Neural cell (in vitro differentiated cells): ENCODE measurements at regions not wholly inside any gene's neighbourhood (a gene's known extent, or its start where the extent isn't known, plus 50 kb on each side); places are given as distances from the start of the nearest gene placed in this dataset.
"Not testable (repeated sequence)": the region's sequence is repeated elsewhere in the genome, so short reads cannot be mapped to it uniquely, and the experiment has no call there.

ENCODE experiments used
- H2AFZ ChIP-seq: fragments of 200-600, 300-800 bp; sonication (generic), shearing (Covaris generic); 2 replicates; pipeline ENCODE4 v1.6.0; 2014; ENCODE audit warnings: low read depth, mild to moderate bottlenecking, antibody characterized with exemption, low read length, moderate library complexity
- H3F3A ChIP-seq: fragments of 200-600 bp; shearing (Covaris generic); 2 replicates; pipeline ENCODE4 v1.6.1; 2016; ENCODE audit warnings: mild to moderate bottlenecking, moderate library complexity, mixed read lengths, antibody characterized with exemption, low read length; ENCODE audit not compliant: insufficient read depth, poor library complexity, severe bottlenecking
- H3K27ac ChIP-seq: fragments of 200-600, 300-800 bp; sonication (generic), shearing (Covaris generic); 2 replicates; pipeline ENCODE4 v1.5.1; 2014; ENCODE audit warnings: mild to moderate bottlenecking, low read length, moderate library complexity
- H3K27me3 ChIP-seq: fragments of 300-800, 200-600 bp; sonication (generic), shearing (Covaris generic); 2 replicates; pipeline ENCODE4 v1.6.0; 2014; ENCODE audit warnings: mild to moderate bottlenecking, low read depth, low read length, moderate library complexity; ENCODE audit not compliant: insufficient read depth
- H3K36me3 ChIP-seq: fragments of 300-800, 200-600 bp; sonication (generic), shearing (Covaris generic); 2 replicates; pipeline ENCODE4 v1.5.1; 2014; ENCODE audit warnings: mild to moderate bottlenecking, antibody characterized with exemption, low read length, moderate library complexity; ENCODE audit not compliant: insufficient read depth
- H3K4me2 ChIP-seq: fragments of 300-800, 200-600 bp; sonication (generic), shearing (Covaris generic); 2 replicates; pipeline ENCODE4 v1.6.0; 2014; ENCODE audit warnings: mild to moderate bottlenecking, low read length
- H3K4me3 ChIP-seq: fragments of 300-800, 200-600 bp; sonication (generic), shearing (Covaris generic); 2 replicates; pipeline ENCODE4 v1.5.1; 2014; ENCODE audit warnings: mild to moderate bottlenecking, low read length, moderate library complexity
- H3K79me2 ChIP-seq: fragments of 200-600 bp; shearing (Covaris generic); replicated peaks from 2 replicates; pipeline ENCODE4 v1.6.0; 2014; ENCODE audit warnings: mild to moderate bottlenecking, low read length, moderate library complexity; ENCODE audit not compliant: insufficient read depth
- H3K9ac ChIP-seq: fragments of 300-800, 200-600 bp; sonication (generic), shearing (Covaris generic); 2 replicates; pipeline ENCODE4 v1.6.1; 2016; ENCODE audit warnings: mild to moderate bottlenecking, low read length, mixed read lengths
- H3K9me2 ChIP-seq: fragments of 200-600 bp; shearing (Covaris generic); 2 replicates; pipeline ENCODE4 v1.6.1; 2016; ENCODE audit warnings: mild to moderate bottlenecking, low read length, mixed read lengths; ENCODE audit not compliant: insufficient read depth
- H3K9me3 ChIP-seq: fragments of 200-600, 300-800 bp; sonication (generic), shearing (Covaris generic); 2 replicates; pipeline ENCODE4 v1.6.1; 2016; ENCODE audit warnings: mild to moderate bottlenecking, mixed run types, low read length, moderate library complexity, mixed read lengths
- H4K20me1 ChIP-seq: fragments of 200-600 bp; shearing (Covaris generic); 2 replicates; pipeline ENCODE4 v1.6.1; 2016; ENCODE audit warnings: mild to moderate bottlenecking, mixed run types; ENCODE audit not compliant: insufficient read depth
- EP300 ChIP-seq: fragments of 450-650 bp; conservative IDR thresholded peaks from 2 replicates; pipeline ENCODE4 v1.6.1; 2014; ENCODE audit warnings: antibody characterized with exemption, mild to moderate bottlenecking, moderate library complexity; ENCODE audit not compliant: poor library complexity, severe bottlenecking
- EZH2 ChIP-seq: fragments of 200-600, 300-800 bp; shearing (Covaris generic), sonication (generic); IDR thresholded peaks from 2 replicates; pipeline ENCODE4 v1.6.1; 2014; ENCODE audit warnings: antibody characterized with exemption, low read length, borderline replicate concordance, mild to moderate bottlenecking; ENCODE audit not compliant: insufficient read depth, poor library complexity, severe bottlenecking
- MXI1 ChIP-seq: fragments of 450-650 bp; conservative IDR thresholded peaks from 2 replicates; pipeline ENCODE4 v1.6.1; 2014; ENCODE audit warnings: antibody characterized with exemption, mild to moderate bottlenecking; ENCODE audit not compliant: poor library complexity, severe bottlenecking
- POLR2AphosphoS5 ChIP-seq: IDR thresholded peaks from 2 replicates; pipeline ENCODE4 v1.6.1; 2012
- RAD21 ChIP-seq: fragments of 450-650 bp; conservative IDR thresholded peaks from 2 replicates; pipeline ENCODE4 v1.6.1; 2014; ENCODE audit warnings: antibody characterized with exemption, mild to moderate bottlenecking, moderate library complexity
- SMC3 ChIP-seq: fragments of 450-650 bp; conservative IDR thresholded peaks from 2 replicates; pipeline ENCODE4 v1.6.1; 2014; ENCODE audit warnings: antibody characterized with exemption, mild to moderate bottlenecking, moderate library complexity; ENCODE audit not compliant: poor library complexity
- TAF1 ChIP-seq: IDR thresholded peaks from 2 replicates; pipeline ENCODE4 v1.6.1; 2012; ENCODE audit warnings: low read depth
- TF ChIP-seq, protein P1 (sequence below): fragments of 450-650 bp; IDR thresholded peaks from 2 replicates; pipeline ENCODE4 v1.5.1; 2014; ENCODE audit warnings: antibody characterized with exemption, mild to moderate bottlenecking, moderate library complexity; ENCODE audit not compliant: poor library complexity, severe bottlenecking
- TF ChIP-seq, protein P2 (sequence below): IDR thresholded peaks from 2 replicates; pipeline ENCODE4 v1.6.1; 2012; ENCODE audit warnings: borderline replicate concordance

DNA sequence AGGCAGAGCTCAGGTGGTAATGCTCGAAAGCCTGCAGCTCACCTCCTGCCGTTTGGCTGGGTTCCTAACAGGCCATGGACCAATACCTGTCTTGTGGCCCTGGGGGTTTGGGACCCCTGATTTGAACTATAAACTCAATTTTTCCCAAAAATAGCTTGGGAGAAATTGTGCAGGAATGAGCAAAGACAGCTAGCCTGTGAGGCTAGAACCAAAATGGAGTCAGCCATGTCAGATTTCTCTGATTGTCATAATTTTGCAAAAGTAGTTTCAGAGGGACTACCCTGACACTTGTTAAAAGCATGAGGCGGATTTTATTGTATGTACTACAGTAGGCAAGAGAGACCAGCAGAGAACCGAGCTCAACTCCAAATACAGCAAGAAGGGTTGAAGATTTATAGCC is 91.8 kb downstream of the PPIAL4G start:
- H4K20me1 ChIP-seq, H3K27me3 ChIP-seq, H3K36me3 ChIP-seq, H3K79me2 ChIP-seq, H3K27ac ChIP-seq, H3F3A ChIP-seq, H3K9me2 ChIP-seq, H3K9ac ChIP-seq, H2AFZ ChIP-seq, H3K4me2 ChIP-seq, H3K9me3 ChIP-seq, H3K4me3 ChIP-seq: not testable (repeated sequence)

DNA sequence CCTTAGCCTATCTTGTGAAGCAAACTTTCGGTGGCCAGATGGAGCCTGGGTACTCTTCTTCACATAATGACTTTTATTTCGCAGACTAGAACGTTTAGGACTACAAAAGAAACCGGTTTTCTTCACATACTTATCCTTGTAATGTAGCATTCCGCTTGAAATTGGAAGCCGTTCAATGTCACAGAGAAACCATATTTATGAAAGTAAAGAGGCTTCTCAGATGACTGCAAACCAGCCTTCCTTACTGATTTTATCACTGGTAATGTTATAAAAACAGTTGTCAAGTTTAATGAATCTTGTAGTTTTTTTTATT is 94.1 kb downstream of the PPIAL4G start:
- TF ChIP-seq EP300 (no peak), EZH2 (no peak), POLR2AphosphoS5 (no peak), TAF1 (no peak), MXI1 (no peak), SMC3 (no peak)
- TF ChIP-seq, protein P1, sequence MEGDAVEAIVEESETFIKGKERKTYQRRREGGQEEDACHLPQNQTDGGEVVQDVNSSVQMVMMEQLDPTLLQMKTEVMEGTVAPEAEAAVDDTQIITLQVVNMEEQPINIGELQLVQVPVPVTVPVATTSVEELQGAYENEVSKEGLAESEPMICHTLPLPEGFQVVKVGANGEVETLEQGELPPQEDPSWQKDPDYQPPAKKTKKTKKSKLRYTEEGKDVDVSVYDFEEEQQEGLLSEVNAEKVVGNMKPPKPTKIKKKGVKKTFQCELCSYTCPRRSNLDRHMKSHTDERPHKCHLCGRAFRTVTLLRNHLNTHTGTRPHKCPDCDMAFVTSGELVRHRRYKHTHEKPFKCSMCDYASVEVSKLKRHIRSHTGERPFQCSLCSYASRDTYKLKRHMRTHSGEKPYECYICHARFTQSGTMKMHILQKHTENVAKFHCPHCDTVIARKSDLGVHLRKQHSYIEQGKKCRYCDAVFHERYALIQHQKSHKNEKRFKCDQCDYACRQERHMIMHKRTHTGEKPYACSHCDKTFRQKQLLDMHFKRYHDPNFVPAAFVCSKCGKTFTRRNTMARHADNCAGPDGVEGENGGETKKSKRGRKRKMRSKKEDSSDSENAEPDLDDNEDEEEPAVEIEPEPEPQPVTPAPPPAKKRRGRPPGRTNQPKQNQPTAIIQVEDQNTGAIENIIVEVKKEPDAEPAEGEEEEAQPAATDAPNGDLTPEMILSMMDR = no peak
- TF ChIP-seq, protein P2, sequence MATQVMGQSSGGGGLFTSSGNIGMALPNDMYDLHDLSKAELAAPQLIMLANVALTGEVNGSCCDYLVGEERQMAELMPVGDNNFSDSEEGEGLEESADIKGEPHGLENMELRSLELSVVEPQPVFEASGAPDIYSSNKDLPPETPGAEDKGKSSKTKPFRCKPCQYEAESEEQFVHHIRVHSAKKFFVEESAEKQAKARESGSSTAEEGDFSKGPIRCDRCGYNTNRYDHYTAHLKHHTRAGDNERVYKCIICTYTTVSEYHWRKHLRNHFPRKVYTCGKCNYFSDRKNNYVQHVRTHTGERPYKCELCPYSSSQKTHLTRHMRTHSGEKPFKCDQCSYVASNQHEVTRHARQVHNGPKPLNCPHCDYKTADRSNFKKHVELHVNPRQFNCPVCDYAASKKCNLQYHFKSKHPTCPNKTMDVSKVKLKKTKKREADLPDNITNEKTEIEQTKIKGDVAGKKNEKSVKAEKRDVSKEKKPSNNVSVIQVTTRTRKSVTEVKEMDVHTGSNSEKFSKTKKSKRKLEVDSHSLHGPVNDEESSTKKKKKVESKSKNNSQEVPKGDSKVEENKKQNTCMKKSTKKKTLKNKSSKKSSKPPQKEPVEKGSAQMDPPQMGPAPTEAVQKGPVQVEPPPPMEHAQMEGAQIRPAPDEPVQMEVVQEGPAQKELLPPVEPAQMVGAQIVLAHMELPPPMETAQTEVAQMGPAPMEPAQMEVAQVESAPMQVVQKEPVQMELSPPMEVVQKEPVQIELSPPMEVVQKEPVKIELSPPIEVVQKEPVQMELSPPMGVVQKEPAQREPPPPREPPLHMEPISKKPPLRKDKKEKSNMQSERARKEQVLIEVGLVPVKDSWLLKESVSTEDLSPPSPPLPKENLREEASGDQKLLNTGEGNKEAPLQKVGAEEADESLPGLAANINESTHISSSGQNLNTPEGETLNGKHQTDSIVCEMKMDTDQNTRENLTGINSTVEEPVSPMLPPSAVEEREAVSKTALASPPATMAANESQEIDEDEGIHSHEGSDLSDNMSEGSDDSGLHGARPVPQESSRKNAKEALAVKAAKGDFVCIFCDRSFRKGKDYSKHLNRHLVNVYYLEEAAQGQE = no peak
- Histone ChIP-seq H3K27ac (peak overlapping the region; percentile 8), H3K9ac (no peak overlapping the region)

DNA sequence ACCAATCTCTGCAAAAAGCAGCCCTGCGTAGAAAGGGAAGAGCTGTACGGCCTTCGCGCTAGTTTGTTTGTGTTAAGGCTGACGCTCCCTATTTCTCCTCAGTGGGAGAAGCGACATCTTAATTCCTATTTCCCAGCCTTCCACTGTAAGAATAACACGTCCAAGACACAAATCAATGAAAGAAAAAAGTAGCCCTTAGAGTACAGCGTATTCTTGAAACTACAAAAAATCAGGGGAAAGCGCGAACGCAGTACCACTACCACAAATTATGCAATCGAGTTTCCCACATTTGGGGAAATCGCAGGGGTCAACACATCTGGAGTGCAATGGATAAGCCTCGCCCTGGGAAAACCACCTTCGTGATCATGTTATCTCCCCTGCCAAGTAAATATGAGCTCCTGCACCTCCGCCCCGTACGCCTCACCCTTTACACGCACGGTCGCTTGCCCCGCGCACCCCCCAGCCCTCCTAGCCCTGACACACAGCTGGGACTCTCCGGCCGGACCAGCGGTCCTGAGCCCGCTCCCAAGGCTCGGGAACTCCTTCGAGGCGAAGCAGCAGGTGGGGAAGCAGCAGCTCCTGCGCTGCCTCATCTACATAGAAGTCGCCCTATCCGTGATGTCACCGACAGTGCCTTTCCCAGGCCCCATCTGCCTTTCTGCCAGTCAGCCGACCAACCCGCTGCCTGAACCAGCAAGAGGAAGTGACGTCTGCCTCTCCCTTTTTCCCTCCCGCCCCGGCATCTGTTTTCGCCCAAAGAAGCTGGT is 94.7 kb downstream of the PPIAL4G start:
- Histone ChIP-seq H3K9ac (no peak overlapping the region), H4K20me1 (no peaks in the 10 kb centered on the region), H3K79me2 (no peaks in the 10 kb centered on the region), H3K27ac (no peak overlapping the region), H3K4me2 (no peak overlapping the region), H3K4me3 (peak overlapping the region; percentile 52), H3K9me2 (no peaks in the 10 kb centered on the region), H3K9me3 (no peaks in the 10 kb centered on the region), H3K36me3 (no peaks in the 10 kb centered on the region), H3F3A (no peaks in the 10 kb centered on the region), H3K27me3 (no peaks in the 10 kb centered on the region), H2AFZ (no peak overlapping the region)
- TF ChIP-seq, protein P1 = no peak
- TF ChIP-seq MXI1 (no peak), RAD21 (no peak), EP300 (no peak), EZH2 (no peak), TAF1 (no peak), SMC3 (no peak), POLR2AphosphoS5 (no peak)
- TF ChIP-seq, protein P2 = no peak

More for the DNA sequence above, 94.1 kb downstream of the PPIAL4G start:
- Histone ChIP-seq H3K4me2 (no peak overlapping the region), H3K9me2 (no peaks in the 10 kb centered on the region), H3K79me2 (no peaks in the 10 kb centered on the region), H3K27me3 (no peaks in the 10 kb centered on the region), H2AFZ (no peak overlapping the region), H3K4me3 (peak overlapping the region; percentile 52), H3K36me3 (no peaks in the 10 kb centered on the region), H3K9me3 (no peaks in the 10 kb centered on the region), H3F3A (no peaks in the 10 kb centered on the region), H4K20me1 (no peaks in the 10 kb centered on the region)
